HEK293 (cell line): ENCODE measurements at regions not wholly inside any gene's neighbourhood (a gene's known extent, or its start where the extent isn't known, plus 50 kb on each side); places are given as distances from the start of the nearest gene placed in this dataset.

Experiments used
- CTCF ChIA-PET: fragments of 350-600 bp; formaldehyde crosslinking; extraction: SDS; loops from one replicate; lab custom pipeline; 2021; ENCODE audit warnings: antibody characterized with exemption; lab: Yijun Ruan, JAX
- POLR2A ChIA-PET: fragments of 300-600 bp; formaldehyde crosslinking; extraction: SDS; loops from one replicate; lab custom pipeline; 2020; ENCODE audit warnings: antibody characterized with exemption, inconsistent platforms; lab: Yijun Ruan, JAX
- H3K27ac ChIP-seq: fragments of 200-500 bp; sonication (Bioruptor generic); 2 replicates; pipeline ENCODE4 v1.5.1; 2014; ENCODE audit warnings: low read depth, low read length, control low read depth, inconsistent platforms; ENCODE audit errors: extremely low read depth
- H3K36me3 ChIP-seq, 2 experiments: fragments of 200-500 bp in 1 of 2; sonication (Bioruptor generic) in 1 of 2; 1 replicate in 1 of 2; 2 replicates in 1 of 2; pipeline ENCODE4 v1.5.1; 2014 to 2017; ENCODE audit warnings: inconsistent platforms in 2 of 2, low read length in 2 of 2; ENCODE audit not compliant: control insufficient read depth in 2 of 2, insufficient read depth in 1 of 2
- H3K4me1 ChIP-seq: fragments of 200-500 bp; sonication (Bioruptor generic); 2 replicates; pipeline ENCODE4 v1.5.1; 2014; ENCODE audit warnings: mild to moderate bottlenecking, low read length, inconsistent platforms; ENCODE audit not compliant: control insufficient read depth, insufficient read depth
- H3K4me3 ChIP-seq: 2 replicates; pipeline ENCODE4 v1.5.1; 2011; ENCODE audit warnings: low read depth, mild to moderate bottlenecking, control low read depth, low read length, moderate library complexity
- H3K9me3 ChIP-seq: fragments of 200-500 bp; sonication (Bioruptor generic); 2 replicates; pipeline ENCODE4 v1.5.1; 2014; ENCODE audit warnings: low read depth, low read length, inconsistent platforms; ENCODE audit not compliant: control insufficient read depth, insufficient read depth
- BCL11A ChIP-seq: fragments of 450-650 bp; formaldehyde crosslinking; IDR thresholded peaks from 2 replicates; pipeline ENCODE4 v1.5.1; 2016; ENCODE audit warnings: low read depth, missing biosample characterization, missing genetic modification characterization
- BCL11B ChIP-seq: fragments of 450-650 bp; formaldehyde crosslinking; IDR thresholded peaks from 2 replicates; pipeline ENCODE4 v1.5.1; 2016; ENCODE audit warnings: low read depth, missing biosample characterization, missing genetic modification characterization
- EGR2 ChIP-seq: fragments of 450-650 bp; formaldehyde crosslinking; IDR thresholded peaks from 2 replicates; pipeline ENCODE4 v1.5.1; 2016; ENCODE audit warnings: low read depth, missing biosample characterization, missing genetic modification characterization
- KLF7 ChIP-seq: fragments of 450-650 bp; formaldehyde crosslinking; IDR thresholded peaks from 2 replicates; pipeline ENCODE4 v1.5.1; 2016; ENCODE audit warnings: missing biosample characterization, missing genetic modification characterization, borderline replicate concordance
- MEIS1 ChIP-seq: sonication (generic); formaldehyde crosslinking; IDR thresholded peaks from 2 replicates; pipeline ENCODE4 v1.8.1; 2022; ENCODE audit warnings: missing genetic modification reagents, mild to moderate bottlenecking, borderline replicate concordance
- PRDM1 ChIP-seq: fragments of 450-650 bp; formaldehyde crosslinking; IDR thresholded peaks from 2 replicates; pipeline ENCODE4; 2016; ENCODE audit warnings: missing biosample characterization, missing genetic modification characterization
- RBAK ChIP-seq: fragments of 450-650 bp; formaldehyde crosslinking; IDR thresholded peaks from 2 replicates; pipeline ENCODE4 v1.5.1; 2016; ENCODE audit warnings: missing biosample characterization, missing genetic modification characterization
- SETDB1 ChIP-seq: IDR thresholded peaks from one replicate; pipeline ENCODE4 v1.6.1; 2017; ENCODE audit warnings: mild to moderate bottlenecking, low read length, moderate library complexity, mixed read lengths; ENCODE audit not compliant: insufficient read length
- SP2 ChIP-seq: fragments of 450-650 bp; formaldehyde crosslinking; IDR thresholded peaks from 2 replicates; pipeline ENCODE4 v1.5.1; 2016; ENCODE audit warnings: missing biosample characterization, missing genetic modification characterization
- ZBTB48 ChIP-seq: fragments of 450-650 bp; formaldehyde crosslinking; IDR thresholded peaks from 2 replicates; pipeline ENCODE4 v1.5.1; 2016; ENCODE audit warnings: missing biosample characterization, missing genetic modification characterization
- ZBTB7A ChIP-seq: fragments of 450-650 bp; formaldehyde crosslinking; IDR thresholded peaks from 2 replicates; pipeline ENCODE4 v1.5.1; 2016; ENCODE audit warnings: low read depth, missing biosample characterization, missing genetic modification characterization
- ZFHX2 ChIP-seq: fragments of 450-650 bp; formaldehyde crosslinking; conservative IDR thresholded peaks from 2 replicates; pipeline ENCODE4 v1.5.1; 2016; ENCODE audit warnings: missing biosample characterization, missing genetic modification characterization
- ZNF10 ChIP-seq: fragments of 450-650 bp; formaldehyde crosslinking; IDR thresholded peaks from 2 replicates; pipeline ENCODE4 v1.5.1; 2017; ENCODE audit warnings: missing biosample characterization, missing genetic modification characterization
- ZNF138 ChIP-seq: fragments of 450-650 bp; formaldehyde crosslinking; IDR thresholded peaks from 2 replicates; pipeline ENCODE4 v1.5.1; 2016; ENCODE audit warnings: missing biosample characterization, missing genetic modification characterization, borderline replicate concordance
- ZNF2 ChIP-seq: fragments of 450-650 bp; formaldehyde crosslinking; IDR thresholded peaks from 2 replicates; pipeline ENCODE4 v1.5.1; 2016; ENCODE audit warnings: missing biosample characterization, missing genetic modification characterization
- ZNF266 ChIP-seq: fragments of 450-650 bp; formaldehyde crosslinking; IDR thresholded peaks from 2 replicates; pipeline ENCODE4 v1.5.1; 2016; ENCODE audit warnings: missing biosample characterization, missing genetic modification characterization, low read depth
- ZNF335 ChIP-seq: fragments of 450-650 bp; formaldehyde crosslinking; conservative IDR thresholded peaks from 2 replicates; pipeline ENCODE4 v1.5.1; 2016; ENCODE audit warnings: missing biosample characterization, missing genetic modification characterization
- ZNF366 ChIP-seq: fragments of 450-650 bp; formaldehyde crosslinking; conservative IDR thresholded peaks from 2 replicates; pipeline ENCODE4 v1.5.1; 2016; ENCODE audit warnings: missing biosample characterization, missing genetic modification characterization
- ZNF391 ChIP-seq: fragments of 450-650 bp; formaldehyde crosslinking; IDR thresholded peaks from 2 replicates; pipeline ENCODE4 v1.5.1; 2016; ENCODE audit warnings: low read depth, missing biosample characterization, missing genetic modification characterization, borderline replicate concordance
- ZNF394 ChIP-seq: fragments of 450-650 bp; formaldehyde crosslinking; IDR thresholded peaks from 2 replicates; pipeline ENCODE4 v1.5.1; 2016; ENCODE audit warnings: missing biosample characterization, missing genetic modification characterization, mild to moderate bottlenecking, moderate library complexity, borderline replicate concordance
- ZNF561 ChIP-seq: fragments of 450-650 bp; IDR thresholded peaks from 2 replicates; pipeline ENCODE4 v1.5.1; 2018; ENCODE audit warnings: missing biosample characterization, missing genetic modification characterization, borderline replicate concordance
- ZNF707 ChIP-seq: fragments of 450-650 bp; formaldehyde crosslinking; IDR thresholded peaks from 2 replicates; pipeline ENCODE4 v1.5.1; 2016; ENCODE audit warnings: missing biosample characterization, missing genetic modification characterization
- TF ChIP-seq, protein P1 (sequence below): fragments of 450-650 bp; formaldehyde crosslinking; IDR thresholded peaks from 2 replicates; pipeline ENCODE4 v1.5.1; 2016; ENCODE audit warnings: missing biosample characterization, missing genetic modification characterization
- TF ChIP-seq, protein P2 (sequence below): fragments of 450-650 bp; formaldehyde crosslinking; IDR thresholded peaks from 2 replicates; pipeline ENCODE4 v1.5.1; 2016; ENCODE audit warnings: missing biosample characterization, missing genetic modification characterization
- TF ChIP-seq, protein P3 (sequence below): fragments of 450-650 bp; formaldehyde crosslinking; IDR thresholded peaks from 2 replicates; pipeline ENCODE4 v1.5.1; 2016; ENCODE audit warnings: missing biosample characterization, missing genetic modification characterization, borderline replicate concordance
- TF ChIP-seq, protein P4 (sequence below): fragments of 450-650 bp; formaldehyde crosslinking; IDR thresholded peaks from 2 replicates; pipeline ENCODE4 v1.5.1; 2017; ENCODE audit warnings: missing biosample characterization, missing genetic modification characterization

DNA sequence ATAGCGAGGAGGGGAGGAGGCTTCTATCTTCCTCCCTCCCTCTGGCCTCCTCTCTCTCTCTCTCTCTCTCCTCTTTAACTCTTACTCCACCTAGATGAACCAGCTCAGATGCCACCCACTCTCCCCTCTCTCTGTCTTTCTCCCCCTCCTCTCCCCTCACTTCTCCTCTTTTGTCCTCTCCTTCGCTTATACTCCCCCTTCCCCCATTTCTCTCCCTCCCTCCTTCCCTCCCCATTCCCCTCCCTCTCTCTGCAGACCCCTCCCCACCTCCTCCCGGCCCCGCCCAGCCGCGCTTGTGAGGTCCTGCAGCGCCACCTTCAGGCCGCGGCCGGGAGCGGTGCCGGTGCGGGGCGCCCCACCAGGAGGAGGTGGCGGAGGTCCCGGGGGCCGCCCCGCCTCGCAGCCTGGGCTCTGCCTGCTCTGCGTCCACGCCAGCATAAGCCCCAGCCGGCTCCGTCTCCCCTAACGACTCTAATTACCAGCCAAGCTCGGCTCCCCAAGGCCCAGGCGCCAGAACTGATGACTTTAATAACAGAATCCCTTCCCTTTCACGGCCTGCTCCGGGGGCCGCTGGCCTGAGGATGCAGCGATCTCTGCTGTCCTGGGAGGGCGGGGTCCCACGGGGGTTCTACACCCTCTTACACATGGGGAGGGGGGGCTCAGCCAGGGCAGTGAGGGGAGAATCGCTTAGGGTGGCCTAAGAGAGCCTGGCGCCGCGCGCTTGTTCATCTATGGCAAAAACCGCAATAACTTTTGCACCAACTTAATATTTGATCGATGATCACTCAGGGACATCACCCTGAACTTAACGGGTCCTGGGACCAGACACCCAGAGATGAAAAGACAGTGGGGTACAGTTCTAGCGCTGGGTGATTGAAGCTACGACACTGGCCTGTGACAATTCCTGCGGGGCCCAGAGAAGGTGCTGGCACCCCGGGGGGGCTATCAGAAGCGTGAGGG, 637.3 kb downstream of the MATN1 start:
- no peaks in the 10 kb centered on the region for H3K9me3 ChIP-seq
- ChIA-PET CTCF (interaction anchor here (0.5 to 2.6 kb wide), 22 partner anchors 8 to 639 kb away, joined by 3 to 19 read pairs (median 4); no protein-coding TSS in a partner anchor), POLR2A (interaction anchor here (0.7 kb wide), 1 partner anchor 293 kb away, joined by 3 read pairs; no protein-coding TSS in a partner anchor)
- peaks cover 10% of the 10 kb centered on the region; the same call in 1 of the 2 replicates for H3K4me1 ChIP-seq
- no peak overlapping the region for H3K4me3 ChIP-seq
- H3K27ac ChIP-seq = no peak overlapping the region
- H3K36me3 ChIP-seq = no peaks in the 10 kb centered on the region
- no peak for TF ChIP-seq RBAK
- TF ChIP-seq, protein P1, sequence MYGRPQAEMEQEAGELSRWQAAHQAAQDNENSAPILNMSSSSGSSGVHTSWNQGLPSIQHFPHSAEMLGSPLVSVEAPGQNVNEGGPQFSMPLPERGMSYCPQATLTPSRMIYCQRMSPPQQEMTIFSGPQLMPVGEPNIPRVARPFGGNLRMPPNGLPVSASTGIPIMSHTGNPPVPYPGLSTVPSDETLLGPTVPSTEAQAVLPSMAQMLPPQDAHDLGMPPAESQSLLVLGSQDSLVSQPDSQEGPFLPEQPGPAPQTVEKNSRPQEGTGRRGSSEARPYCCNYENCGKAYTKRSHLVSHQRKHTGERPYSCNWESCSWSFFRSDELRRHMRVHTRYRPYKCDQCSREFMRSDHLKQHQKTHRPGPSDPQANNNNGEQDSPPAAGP (tag by site-specific recombination) = peak; percentile 52; the same call in 1 of the 2 replicates
- peak; percentile 75 for TF ChIP-seq ZNF366 (tag by site-specific recombination)
- TF ChIP-seq BCL11B (tag by site-specific recombination) = no peak
- TF ChIP-seq ZBTB48 (tag by site-specific recombination) = 0 out of 2 replicates have a peak, but pooled peaks have one; percentile 17
- TF ChIP-seq PRDM1 (tag by site-specific recombination) = peak; percentile 61; the same call in 1 of the 2 replicates
- TF ChIP-seq ZNF394 (tag by site-specific recombination) = no peak
- no peak for TF ChIP-seq ZNF561 (tag by site-specific recombination)
- peak; percentile 71; the same call in 1 of the 2 replicates for TF ChIP-seq KLF7 (tag by site-specific recombination)
- TF ChIP-seq, protein P2, sequence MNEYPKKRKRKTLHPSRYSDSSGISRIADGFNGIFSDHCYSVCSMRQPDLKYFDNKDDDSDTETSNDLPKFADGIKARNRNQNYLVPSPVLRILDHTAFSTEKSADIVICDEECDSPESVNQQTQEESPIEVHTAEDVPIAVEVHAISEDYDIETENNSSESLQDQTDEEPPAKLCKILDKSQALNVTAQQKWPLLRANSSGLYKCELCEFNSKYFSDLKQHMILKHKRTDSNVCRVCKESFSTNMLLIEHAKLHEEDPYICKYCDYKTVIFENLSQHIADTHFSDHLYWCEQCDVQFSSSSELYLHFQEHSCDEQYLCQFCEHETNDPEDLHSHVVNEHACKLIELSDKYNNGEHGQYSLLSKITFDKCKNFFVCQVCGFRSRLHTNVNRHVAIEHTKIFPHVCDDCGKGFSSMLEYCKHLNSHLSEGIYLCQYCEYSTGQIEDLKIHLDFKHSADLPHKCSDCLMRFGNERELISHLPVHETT (tag by site-specific recombination) = no peak
- peak; percentile 22; the same call in 1 of the 2 replicates for TF ChIP-seq SP2 (tag by site-specific recombination)
- no peak for TF ChIP-seq MEIS1 (CRISPR knock-in tag)
- no peak for TF ChIP-seq SETDB1
- TF ChIP-seq ZFHX2 (tag by site-specific recombination) = peak; percentile 70; the same call in 1 of the 2 replicates
- TF ChIP-seq ZNF266 = 0 out of 2 replicates have a peak, but pooled peaks have one; percentile 18
- peak; percentile 70; the same call in 1 of the 2 replicates for TF ChIP-seq EGR2
- TF ChIP-seq, protein P3, sequence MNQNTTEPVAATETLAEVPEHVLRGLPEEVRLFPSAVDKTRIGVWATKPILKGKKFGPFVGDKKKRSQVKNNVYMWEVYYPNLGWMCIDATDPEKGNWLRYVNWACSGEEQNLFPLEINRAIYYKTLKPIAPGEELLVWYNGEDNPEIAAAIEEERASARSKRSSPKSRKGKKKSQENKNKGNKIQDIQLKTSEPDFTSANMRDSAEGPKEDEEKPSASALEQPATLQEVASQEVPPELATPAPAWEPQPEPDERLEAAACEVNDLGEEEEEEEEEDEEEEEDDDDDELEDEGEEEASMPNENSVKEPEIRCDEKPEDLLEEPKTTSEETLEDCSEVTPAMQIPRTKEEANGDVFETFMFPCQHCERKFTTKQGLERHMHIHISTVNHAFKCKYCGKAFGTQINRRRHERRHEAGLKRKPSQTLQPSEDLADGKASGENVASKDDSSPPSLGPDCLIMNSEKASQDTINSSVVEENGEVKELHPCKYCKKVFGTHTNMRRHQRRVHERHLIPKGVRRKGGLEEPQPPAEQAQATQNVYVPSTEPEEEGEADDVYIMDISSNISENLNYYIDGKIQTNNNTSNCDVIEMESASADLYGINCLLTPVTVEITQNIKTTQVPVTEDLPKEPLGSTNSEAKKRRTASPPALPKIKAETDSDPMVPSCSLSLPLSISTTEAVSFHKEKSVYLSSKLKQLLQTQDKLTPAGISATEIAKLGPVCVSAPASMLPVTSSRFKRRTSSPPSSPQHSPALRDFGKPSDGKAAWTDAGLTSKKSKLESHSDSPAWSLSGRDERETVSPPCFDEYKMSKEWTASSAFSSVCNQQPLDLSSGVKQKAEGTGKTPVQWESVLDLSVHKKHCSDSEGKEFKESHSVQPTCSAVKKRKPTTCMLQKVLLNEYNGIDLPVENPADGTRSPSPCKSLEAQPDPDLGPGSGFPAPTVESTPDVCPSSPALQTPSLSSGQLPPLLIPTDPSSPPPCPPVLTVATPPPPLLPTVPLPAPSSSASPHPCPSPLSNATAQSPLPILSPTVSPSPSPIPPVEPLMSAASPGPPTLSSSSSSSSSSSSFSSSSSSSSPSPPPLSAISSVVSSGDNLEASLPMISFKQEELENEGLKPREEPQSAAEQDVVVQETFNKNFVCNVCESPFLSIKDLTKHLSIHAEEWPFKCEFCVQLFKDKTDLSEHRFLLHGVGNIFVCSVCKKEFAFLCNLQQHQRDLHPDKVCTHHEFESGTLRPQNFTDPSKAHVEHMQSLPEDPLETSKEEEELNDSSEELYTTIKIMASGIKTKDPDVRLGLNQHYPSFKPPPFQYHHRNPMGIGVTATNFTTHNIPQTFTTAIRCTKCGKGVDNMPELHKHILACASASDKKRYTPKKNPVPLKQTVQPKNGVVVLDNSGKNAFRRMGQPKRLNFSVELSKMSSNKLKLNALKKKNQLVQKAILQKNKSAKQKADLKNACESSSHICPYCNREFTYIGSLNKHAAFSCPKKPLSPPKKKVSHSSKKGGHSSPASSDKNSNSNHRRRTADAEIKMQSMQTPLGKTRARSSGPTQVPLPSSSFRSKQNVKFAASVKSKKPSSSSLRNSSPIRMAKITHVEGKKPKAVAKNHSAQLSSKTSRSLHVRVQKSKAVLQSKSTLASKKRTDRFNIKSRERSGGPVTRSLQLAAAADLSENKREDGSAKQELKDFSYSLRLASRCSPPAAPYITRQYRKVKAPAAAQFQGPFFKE = 0 out of 2 replicates have a peak, but pooled peaks have one; percentile 32
- peak; percentile 67; the same call in 1 of the 2 replicates for TF ChIP-seq ZBTB7A (tag by site-specific recombination)
- TF ChIP-seq ZNF138 (tag by site-specific recombination) = no peak
- TF ChIP-seq BCL11A (tag by site-specific recombination) = no peak
- peak; percentile 57; the same call in 1 of the 2 replicates for TF ChIP-seq ZNF391 (tag by site-specific recombination)
- peak; percentile 61; the same call in 1 of the 2 replicates for TF ChIP-seq ZNF2
- TF ChIP-seq, protein P4, sequence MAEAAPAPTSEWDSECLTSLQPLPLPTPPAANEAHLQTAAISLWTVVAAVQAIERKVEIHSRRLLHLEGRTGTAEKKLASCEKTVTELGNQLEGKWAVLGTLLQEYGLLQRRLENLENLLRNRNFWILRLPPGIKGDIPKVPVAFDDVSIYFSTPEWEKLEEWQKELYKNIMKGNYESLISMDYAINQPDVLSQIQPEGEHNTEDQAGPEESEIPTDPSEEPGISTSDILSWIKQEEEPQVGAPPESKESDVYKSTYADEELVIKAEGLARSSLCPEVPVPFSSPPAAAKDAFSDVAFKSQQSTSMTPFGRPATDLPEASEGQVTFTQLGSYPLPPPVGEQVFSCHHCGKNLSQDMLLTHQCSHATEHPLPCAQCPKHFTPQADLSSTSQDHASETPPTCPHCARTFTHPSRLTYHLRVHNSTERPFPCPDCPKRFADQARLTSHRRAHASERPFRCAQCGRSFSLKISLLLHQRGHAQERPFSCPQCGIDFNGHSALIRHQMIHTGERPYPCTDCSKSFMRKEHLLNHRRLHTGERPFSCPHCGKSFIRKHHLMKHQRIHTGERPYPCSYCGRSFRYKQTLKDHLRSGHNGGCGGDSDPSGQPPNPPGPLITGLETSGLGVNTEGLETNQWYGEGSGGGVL (tag by site-specific recombination) = peak; percentile 98
- TF ChIP-seq ZNF707 = no peak
- no peak for TF ChIP-seq ZNF10
- TF ChIP-seq ZNF335 (tag by site-specific recombination) = 0 out of 2 replicates have a peak, but pooled peaks have one; percentile 33
